ENCODE measurements at regions not wholly inside any gene's neighbourhood (a gene's known extent, or its start where the extent isn't known, plus 50 kb on each side); places are given as distances from the start of the nearest gene placed in this dataset.

DNA sequence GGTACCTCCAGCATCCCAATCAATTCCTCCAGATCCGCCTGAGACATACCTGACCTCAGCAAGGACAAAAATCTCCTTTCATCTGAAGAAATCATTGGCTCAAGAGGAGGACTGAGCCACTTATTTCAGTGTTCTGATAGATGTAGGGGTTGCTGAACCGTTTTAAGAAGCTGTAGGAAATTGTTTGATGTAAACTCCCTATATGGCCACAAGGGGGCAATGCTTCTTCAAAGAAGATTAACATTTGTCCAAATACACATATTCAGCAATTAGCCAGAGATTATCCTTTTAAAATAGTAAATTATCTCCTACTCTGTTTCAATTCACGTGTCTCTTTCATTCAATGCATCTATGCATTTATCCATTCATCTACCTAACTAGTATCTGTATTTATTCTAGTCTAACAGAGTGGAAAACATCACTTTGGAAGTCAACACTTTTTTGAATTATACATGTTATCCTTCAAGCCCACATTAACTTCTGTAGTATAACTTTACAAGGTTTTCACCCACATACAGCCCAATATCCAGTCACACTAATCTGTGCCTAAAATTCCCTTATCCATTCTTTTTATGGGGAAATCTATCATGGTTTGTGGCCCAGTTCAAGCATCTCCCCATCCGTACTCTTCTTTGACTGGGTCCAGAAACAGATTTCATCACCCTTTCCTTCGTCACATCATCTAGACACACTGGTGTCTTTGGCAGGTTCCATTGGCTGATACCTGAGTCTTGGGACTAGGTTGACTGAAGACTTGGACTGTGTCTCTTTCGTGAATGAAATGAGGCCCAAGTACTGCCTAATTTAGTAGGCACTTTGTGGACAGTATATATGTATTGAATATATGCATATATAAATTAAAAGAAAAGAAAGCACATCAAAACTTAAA lies 411.0 kb upstream of the OR4E1 start:
- TF ChIP-seq POLR2A (IDR thresholded peaks at IDR 0.05), result no peak
- TF ChIP-seq POLR2AphosphoS5 (IDR thresholded peaks at IDR 0.05; ENCODE audit: insufficient read depth in 1 of 2, low read depth in 1 of 2), result no peak
- TF ChIP-seq CTCF (IDR thresholded peaks at IDR 0.05), result peak; percentile 45 to 76 (median 57)

Measured in vagina (tissue), 2 donors.